ENCODE measurements at regions not wholly inside any gene's neighbourhood (a gene's known extent, or its start where the extent isn't known, plus 50 kb on each side); places are given as distances from the start of the nearest gene placed in this dataset.

- ATAC-seq (ENCODE audit: insufficient read depth, low FRiP score) (no peak), DNase-seq (no peak)
- H3K9me3 ChIP-seq (ENCODE audit: control insufficient read depth in 4 of 4, insufficient read depth in 3 of 4, low read length in 3 of 4), result no peaks in the 10 kb centered on the region
- WGBS, 2 donors, result 90 to 91% methylated on average over 10 of the region's 10 CpGs
- no peaks in the 10 kb centered on the region for H3K36me3 ChIP-seq (ENCODE audit: control insufficient read depth in 4 of 4, insufficient read depth in 4 of 4, low read length in 4 of 4)
- H3K4me3 ChIP-seq, result no peak overlapping the region
- TF ChIP-seq, protein P1, sequence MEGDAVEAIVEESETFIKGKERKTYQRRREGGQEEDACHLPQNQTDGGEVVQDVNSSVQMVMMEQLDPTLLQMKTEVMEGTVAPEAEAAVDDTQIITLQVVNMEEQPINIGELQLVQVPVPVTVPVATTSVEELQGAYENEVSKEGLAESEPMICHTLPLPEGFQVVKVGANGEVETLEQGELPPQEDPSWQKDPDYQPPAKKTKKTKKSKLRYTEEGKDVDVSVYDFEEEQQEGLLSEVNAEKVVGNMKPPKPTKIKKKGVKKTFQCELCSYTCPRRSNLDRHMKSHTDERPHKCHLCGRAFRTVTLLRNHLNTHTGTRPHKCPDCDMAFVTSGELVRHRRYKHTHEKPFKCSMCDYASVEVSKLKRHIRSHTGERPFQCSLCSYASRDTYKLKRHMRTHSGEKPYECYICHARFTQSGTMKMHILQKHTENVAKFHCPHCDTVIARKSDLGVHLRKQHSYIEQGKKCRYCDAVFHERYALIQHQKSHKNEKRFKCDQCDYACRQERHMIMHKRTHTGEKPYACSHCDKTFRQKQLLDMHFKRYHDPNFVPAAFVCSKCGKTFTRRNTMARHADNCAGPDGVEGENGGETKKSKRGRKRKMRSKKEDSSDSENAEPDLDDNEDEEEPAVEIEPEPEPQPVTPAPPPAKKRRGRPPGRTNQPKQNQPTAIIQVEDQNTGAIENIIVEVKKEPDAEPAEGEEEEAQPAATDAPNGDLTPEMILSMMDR (IDR thresholded peaks at IDR 0.05; ENCODE audit: control extremely low read depth, extremely low read depth), result no peak
- H3K9ac ChIP-seq (ENCODE audit: insufficient read depth in 1 of 2, low read length in 2 of 2), result no peak overlapping the region
- H3K27ac ChIP-seq (ENCODE audit: low read depth in 1 of 2, low read length in 1 of 2), result no peak overlapping the region
- no peaks in the 10 kb centered on the region for H3K4me1 ChIP-seq (ENCODE audit: control insufficient read depth in 5 of 5, insufficient read depth in 5 of 5, low read length in 5 of 5)
- no peaks in the 10 kb centered on the region for H3K27me3 ChIP-seq (ENCODE audit: control insufficient read depth in 3 of 3, insufficient read depth in 3 of 3, low read length in 2 of 3)
These were observed 433.7 kb upstream of the RBFOX1 start for GRCh38 chr16:6898896-6899295.

GRCh38 chr16:6897876-6898485, 434.7 kb upstream of the RBFOX1 start:
- no peak for DNase-seq
- TF ChIP-seq, protein P1 (IDR thresholded peaks at IDR 0.05; ENCODE audit: control extremely low read depth, extremely low read depth), result no peak
- Histone ChIP-seq H3K27me3 (ENCODE audit: control insufficient read depth in 3 of 3, insufficient read depth in 3 of 3, low read length in 2 of 3) (no peaks in the 10 kb centered on the region), H3K4me1 (ENCODE audit: control insufficient read depth in 5 of 5, insufficient read depth in 5 of 5, low read length in 5 of 5) (no peaks in the 10 kb centered on the region), H3K36me3 (ENCODE audit: control insufficient read depth in 4 of 4, insufficient read depth in 4 of 4, low read length in 4 of 4) (no peaks in the 10 kb centered on the region), H3K27ac (ENCODE audit: low read depth in 1 of 2, low read length in 1 of 2) (no peak overlapping the region), H3K9me3 (ENCODE audit: control insufficient read depth in 4 of 4, insufficient read depth in 3 of 4, low read length in 3 of 4) (no peaks in the 10 kb centered on the region), H3K9ac (ENCODE audit: insufficient read depth in 1 of 2, low read length in 2 of 2) (no peak overlapping the region), H3K4me3 (no peak overlapping the region)
- 66 to 73% methylated on average over 8 of the region's 8 CpGs for WGBS, 2 donors
- ATAC-seq (ENCODE audit: insufficient read depth, low FRiP score), result no peak

DNA sequence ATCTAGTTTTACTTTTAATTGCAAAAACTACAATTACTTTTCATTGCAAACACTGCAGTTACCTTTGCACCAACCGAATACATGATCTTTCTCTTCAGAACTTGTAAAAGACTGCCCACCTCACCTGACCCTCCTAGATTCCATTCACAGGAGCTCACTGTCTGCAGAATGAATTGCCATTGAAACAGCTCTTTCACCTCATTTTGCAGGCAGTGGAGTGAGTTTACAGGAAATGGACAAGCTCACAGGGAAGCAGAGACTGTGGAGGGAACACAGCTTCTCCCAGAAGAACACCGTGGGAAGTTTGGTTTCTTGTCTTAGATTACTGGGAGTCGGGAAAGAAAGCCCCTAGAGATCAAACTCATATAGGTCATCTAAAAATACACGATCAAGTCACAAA, 439.7 kb upstream of the RBFOX1 start:
- Histone ChIP-seq H3K36me3 (ENCODE audit: control insufficient read depth in 4 of 4, insufficient read depth in 4 of 4, low read length in 4 of 4) (no peaks in the 10 kb centered on the region), H3K9ac (ENCODE audit: insufficient read depth in 1 of 2, low read length in 2 of 2) (no peak overlapping the region), H3K27me3 (ENCODE audit: control insufficient read depth in 3 of 3, insufficient read depth in 3 of 3, low read length in 2 of 3) (no peaks in the 10 kb centered on the region), H3K4me3 (no peak overlapping the region), H3K9me3 (ENCODE audit: control insufficient read depth in 4 of 4, insufficient read depth in 3 of 4, low read length in 3 of 4) (no peaks in the 10 kb centered on the region), H3K4me1 (ENCODE audit: control insufficient read depth in 5 of 5, insufficient read depth in 5 of 5, low read length in 5 of 5) (no peaks in the 10 kb centered on the region), H3K27ac (ENCODE audit: low read depth in 1 of 2, low read length in 1 of 2) (no peak overlapping the region)
- TF ChIP-seq, protein P1 (IDR thresholded peaks at IDR 0.05; ENCODE audit: control extremely low read depth, extremely low read depth), result no peak
- ATAC-seq (ENCODE audit: insufficient read depth, low FRiP score) (no peak), DNase-seq (no peak)
- 31 to 61% methylated on average over 4 of the region's 4 CpGs for WGBS, 2 donors

GRCh38 chr16:6891496-6891895, 441.1 kb upstream of the RBFOX1 start:
- H3K36me3 ChIP-seq (ENCODE audit: control insufficient read depth in 4 of 4, insufficient read depth in 4 of 4, low read length in 4 of 4), result no peaks in the 10 kb centered on the region
- H3K9me3 ChIP-seq (ENCODE audit: control insufficient read depth in 4 of 4, insufficient read depth in 3 of 4, low read length in 3 of 4), result no peaks in the 10 kb centered on the region
- no peak overlapping the region for H3K4me3 ChIP-seq
- DNase-seq (no peak), ATAC-seq (ENCODE audit: insufficient read depth, low FRiP score) (no peak)
- no peak overlapping the region for H3K27ac ChIP-seq (ENCODE audit: low read depth in 1 of 2, low read length in 1 of 2)
- H3K4me1 ChIP-seq (ENCODE audit: control insufficient read depth in 5 of 5, insufficient read depth in 5 of 5, low read length in 5 of 5), result no peaks in the 10 kb centered on the region
- 61 to 85% methylated on average over 2 of the region's 2 CpGs for WGBS, 2 donors
- no peak overlapping the region for H3K9ac ChIP-seq (ENCODE audit: insufficient read depth in 1 of 2, low read length in 2 of 2)
- no peaks in the 10 kb centered on the region for H3K27me3 ChIP-seq (ENCODE audit: control insufficient read depth in 3 of 3, insufficient read depth in 3 of 3, low read length in 2 of 3)
- TF ChIP-seq, protein P1 (IDR thresholded peaks at IDR 0.05; ENCODE audit: control extremely low read depth, extremely low read depth), result no peak

All from lung (tissue), 11 donors.